Heart left ventricle (tissue), 13 donors: ENCODE measurements at regions not wholly inside any gene's neighbourhood (a gene's known extent, or its start where the extent isn't known, plus 50 kb on each side); places are given as distances from the start of the nearest gene placed in this dataset.

Experiments used
- POLR2A ChIP-seq, 2 donors: fragments of 450-650 bp; IDR thresholded peaks; one replicate each; pipeline ENCODE4 v1.6.1; 2017; ENCODE audit warnings: antibody characterized with exemption in 2 of 2, mild to moderate bottlenecking in 2 of 2, moderate library complexity in 2 of 2
- TF ChIP-seq, protein P1 (sequence below), 12 donors: fragments of 200-600 bp; sonication (generic) in 4 of 12; IDR thresholded peaks; one replicate each; pipeline versions ENCODE4 v1.5.0 to v1.8.0; 2018 to 2022; ENCODE audit warnings: antibody characterized with exemption in 12 of 12, mild to moderate bottlenecking in 5 of 12
- donor health status: ischemic (EF 13 %, LVEDD 7.1; RV severe dilation, severe dysfunction).
- donor health status: DM: no; HTN: yes; CAD: no.
- donor health status: DM: no; HTN: no; CAD: no.
- donor health status: ischemic (EF 25% LVEDD 6.9; RV normal size, moderate dysfunction).
- donor health status: ischemic (EF 25% LVEDD 5.7; RV mildly dilated, moderate dysfunction).
- donor health status: ischemic (EF 35%, LVEDD 5.7; RV mildly dilated, moderate dysfunction).
- donor health status: nonischemic (EF 11% LVEDD 7.7; RV severe dilation, severe dysfunction).
- donor health status: DM: yes; HTN: yes; CAD: no.
- donor health status: PGD.
- donor health status: ischemic (EF 29% LVEDD 5.4; RV normal size, mild dysfunction).
- donor health status: nonischemic (EF 23%, LVEDD 6.1; RV moderate dilation, normal function).

DNA sequence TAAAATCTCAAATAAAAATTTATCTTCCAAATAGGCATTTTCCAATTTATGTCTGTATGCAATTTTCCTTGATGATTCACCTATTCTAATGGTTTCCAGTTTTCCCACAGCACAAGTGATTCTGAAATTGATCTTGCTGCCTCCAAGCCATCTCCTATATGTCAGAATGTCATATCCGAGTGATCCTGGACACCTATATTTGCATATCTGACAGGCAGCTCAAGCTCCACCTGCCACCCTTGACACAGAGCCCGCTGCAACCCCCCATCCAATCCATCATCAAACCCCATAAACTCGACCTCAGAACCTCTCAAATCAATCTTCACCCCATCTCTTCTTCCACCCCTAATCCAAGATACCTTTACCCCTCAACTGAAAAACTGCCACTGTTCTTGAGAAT is 579.5 kb downstream of the EPHB1 start:
- TF ChIP-seq, protein P1, sequence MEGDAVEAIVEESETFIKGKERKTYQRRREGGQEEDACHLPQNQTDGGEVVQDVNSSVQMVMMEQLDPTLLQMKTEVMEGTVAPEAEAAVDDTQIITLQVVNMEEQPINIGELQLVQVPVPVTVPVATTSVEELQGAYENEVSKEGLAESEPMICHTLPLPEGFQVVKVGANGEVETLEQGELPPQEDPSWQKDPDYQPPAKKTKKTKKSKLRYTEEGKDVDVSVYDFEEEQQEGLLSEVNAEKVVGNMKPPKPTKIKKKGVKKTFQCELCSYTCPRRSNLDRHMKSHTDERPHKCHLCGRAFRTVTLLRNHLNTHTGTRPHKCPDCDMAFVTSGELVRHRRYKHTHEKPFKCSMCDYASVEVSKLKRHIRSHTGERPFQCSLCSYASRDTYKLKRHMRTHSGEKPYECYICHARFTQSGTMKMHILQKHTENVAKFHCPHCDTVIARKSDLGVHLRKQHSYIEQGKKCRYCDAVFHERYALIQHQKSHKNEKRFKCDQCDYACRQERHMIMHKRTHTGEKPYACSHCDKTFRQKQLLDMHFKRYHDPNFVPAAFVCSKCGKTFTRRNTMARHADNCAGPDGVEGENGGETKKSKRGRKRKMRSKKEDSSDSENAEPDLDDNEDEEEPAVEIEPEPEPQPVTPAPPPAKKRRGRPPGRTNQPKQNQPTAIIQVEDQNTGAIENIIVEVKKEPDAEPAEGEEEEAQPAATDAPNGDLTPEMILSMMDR (IDR thresholded peaks at IDR 0.05), result no peak
- no peak for TF ChIP-seq POLR2A (IDR thresholded peaks at IDR 0.05)
